ENCODE measurements at regions not wholly inside any gene's neighbourhood (a gene's known extent, or its start where the extent isn't known, plus 50 kb on each side); places are given as distances from the start of the nearest gene placed in this dataset.

GRCh38 chr2:187148059-187148714 lies 299.2 kb upstream of the ZSWIM2 start:
- intact Hi-C loops (cut with DNase I): no loop called here
- no peak for DNase-seq (ENCODE audit: low spot score)

- no peak for DNase-seq (ENCODE audit: low spot score)
- intact Hi-C loops (cut with DNase I): no loop called here
These were observed 294.6 kb upstream of the ZSWIM2 start for GRCh38 chr2:187143537-187143936.

DNA sequence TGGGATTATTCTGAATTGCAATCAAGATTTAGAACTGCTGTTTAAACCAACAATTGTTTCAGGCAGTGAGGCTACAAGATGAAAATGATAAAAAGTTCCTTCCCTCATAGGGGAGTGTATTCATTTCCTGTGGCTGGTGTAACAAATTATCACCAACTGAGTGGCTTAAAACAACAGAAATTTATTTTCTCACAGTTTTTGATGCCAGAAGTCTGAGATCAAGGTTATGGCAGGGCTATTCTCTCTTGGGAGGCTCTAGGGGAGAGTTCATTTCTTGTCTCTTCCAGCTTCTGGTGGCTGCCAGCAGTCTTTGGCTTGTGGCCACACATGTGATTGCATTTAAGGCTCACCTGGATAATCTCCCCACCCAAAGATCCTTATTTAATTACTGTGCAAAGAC lies 290.5 kb upstream of the ZSWIM2 start:
- no peak for DNase-seq (ENCODE audit: low spot score)
- intact Hi-C loops (cut with DNase I): no loop called here

DNA sequence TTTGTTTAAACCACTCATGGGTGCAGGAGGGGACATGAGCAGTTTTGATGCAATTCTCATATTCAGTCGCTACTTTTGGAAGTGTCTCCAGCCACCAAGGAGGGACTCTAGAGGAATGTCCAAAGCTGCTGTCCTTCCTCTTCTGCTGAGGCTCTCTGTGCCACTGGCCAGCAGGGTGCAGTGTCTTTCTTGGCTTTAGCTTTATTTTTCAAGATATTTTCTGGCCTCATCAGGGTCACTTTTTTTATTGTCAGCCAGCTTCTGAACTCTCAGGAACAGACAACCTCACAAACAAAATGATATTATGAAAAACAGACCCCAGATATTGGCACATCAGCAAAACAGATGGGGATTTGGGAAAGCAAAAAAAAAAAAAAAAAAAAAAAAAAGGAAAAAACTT lies 289.3 kb upstream of the ZSWIM2 start:
- intact Hi-C loops (cut with DNase I): no loop called here
- DNase-seq (ENCODE audit: low spot score): no peak

DNA sequence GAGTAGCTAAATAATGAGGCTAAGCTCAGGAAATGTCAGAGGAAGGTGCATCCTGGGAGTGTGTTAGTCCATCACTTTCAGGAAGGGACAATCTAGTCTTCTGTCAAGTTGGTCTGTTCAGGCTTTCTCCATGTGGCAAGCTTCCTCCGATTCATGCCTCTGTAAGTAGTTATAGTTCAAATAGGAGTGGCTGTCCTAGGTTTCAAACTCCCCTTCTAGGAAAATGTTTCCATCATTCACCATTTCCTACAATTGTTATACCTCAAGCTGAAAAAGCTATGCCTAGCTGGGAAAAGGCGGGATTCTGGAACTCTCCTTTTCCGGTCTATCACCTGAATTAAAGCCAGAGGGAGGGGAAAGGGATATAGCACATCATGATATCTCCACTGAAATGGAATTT lies 287.7 kb upstream of the ZSWIM2 start:
- intact Hi-C loops (cut with DNase I): no loop called here
- DNase-seq (ENCODE audit: low spot score): no peak

GRCh38 chr2:187134306-187134705 lies 285.3 kb upstream of the ZSWIM2 start:
- intact Hi-C loops (cut with DNase I): no loop called here

GRCh38 chr2:187129868-187130267 lies 280.9 kb upstream of the ZSWIM2 start:
- intact Hi-C loops (cut with DNase I): no loop called here
- no peak for DNase-seq (ENCODE audit: low spot score)

More at GRCh38 chr2:187134306-187134705, 285.3 kb upstream of the ZSWIM2 start:
- DNase-seq (ENCODE audit: low spot score): no peak

DNA sequence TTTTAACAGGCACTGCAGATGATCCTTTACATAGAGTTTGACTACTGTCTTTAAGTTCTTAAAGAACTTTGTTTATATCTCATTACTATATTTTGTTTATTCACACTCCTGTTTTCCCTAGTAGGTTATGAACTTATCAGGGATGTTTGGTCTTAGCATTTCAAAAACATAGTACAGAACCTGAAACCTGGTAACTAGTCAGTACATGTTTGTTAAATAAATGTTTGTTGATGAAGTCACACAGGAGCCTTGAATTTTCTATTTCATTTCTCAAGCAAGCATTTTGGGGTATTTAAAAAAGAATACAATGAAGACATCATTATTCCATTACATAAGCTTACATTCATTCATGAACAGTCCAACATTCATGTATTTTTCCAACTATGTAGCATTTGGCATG lies 280.3 kb upstream of the ZSWIM2 start:
- DNase-seq (ENCODE audit: low spot score): no peak
- intact Hi-C loops (cut with DNase I): no loop called here

DNA sequence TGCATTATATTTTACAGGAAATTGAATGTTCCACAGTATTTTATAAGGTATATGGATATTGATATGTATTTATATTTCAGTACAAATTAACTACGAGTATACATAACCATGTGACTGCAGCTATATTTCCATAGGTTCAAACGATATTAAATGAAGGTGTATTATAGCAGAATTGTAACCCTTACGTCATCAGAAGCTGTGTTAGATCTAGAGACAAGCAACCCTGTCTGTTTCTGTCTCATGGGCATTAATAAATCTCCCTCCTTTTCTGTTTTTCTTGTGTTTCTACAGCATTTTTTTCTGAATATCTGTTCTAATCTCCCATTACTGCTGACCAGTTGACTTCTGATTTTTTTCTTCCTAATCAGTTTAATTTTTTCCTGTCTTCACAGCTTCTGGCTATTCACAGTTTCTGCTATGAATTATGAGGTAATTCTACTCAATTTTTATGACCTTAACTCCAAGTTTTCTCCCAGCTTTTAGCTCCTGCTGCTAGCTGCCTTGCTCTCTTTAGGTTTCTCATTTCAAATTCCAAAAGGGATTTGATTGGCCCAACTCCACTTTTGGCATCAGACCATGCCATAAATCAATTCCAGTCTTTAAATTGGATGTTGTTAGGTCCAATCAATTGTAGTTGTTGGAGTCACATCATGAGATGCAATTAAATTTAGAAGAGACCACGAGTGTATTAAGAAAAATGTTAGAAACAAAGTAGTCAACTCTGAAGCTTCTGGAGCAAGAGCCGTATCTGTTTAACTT lies 277.5 kb upstream of the ZSWIM2 start:
- no peak for DNase-seq (ENCODE audit: low spot score)
- intact Hi-C loops (cut with DNase I): no loop called here

DNA sequence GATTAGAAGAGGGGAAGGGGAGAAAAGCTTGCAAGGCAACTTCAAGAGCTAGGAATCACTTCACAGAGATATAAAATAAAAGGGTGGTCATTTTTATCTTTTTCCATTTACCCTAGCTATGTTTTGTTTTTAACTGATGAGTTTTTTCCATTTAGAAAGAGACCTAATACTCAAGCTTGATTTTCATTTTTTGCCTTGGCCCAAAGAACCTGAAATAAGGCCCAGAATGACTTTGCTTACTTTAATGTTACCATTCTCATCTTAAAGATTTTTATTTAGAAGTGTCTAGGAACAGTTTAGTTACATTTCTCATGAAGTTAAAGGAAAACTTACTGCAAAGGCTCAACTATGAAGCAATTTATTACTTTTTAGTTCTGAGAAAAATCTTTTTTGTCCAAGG lies 276.3 kb upstream of the ZSWIM2 start:
- intact Hi-C loops (cut with DNase I): no loop called here
- DNase-seq (ENCODE audit: low spot score): no peak

- intact Hi-C loops (cut with DNase I): no loop called here
- DNase-seq (ENCODE audit: low spot score): no peak
These were observed 275.6 kb upstream of the ZSWIM2 start for GRCh38 chr2:187124529-187124928.

GRCh38 chr2:187118331-187119099 lies 269.5 kb upstream of the ZSWIM2 start:
- no peak for DNase-seq (ENCODE audit: low spot score)
- intact Hi-C loops (cut with DNase I): no loop called here

DNA sequence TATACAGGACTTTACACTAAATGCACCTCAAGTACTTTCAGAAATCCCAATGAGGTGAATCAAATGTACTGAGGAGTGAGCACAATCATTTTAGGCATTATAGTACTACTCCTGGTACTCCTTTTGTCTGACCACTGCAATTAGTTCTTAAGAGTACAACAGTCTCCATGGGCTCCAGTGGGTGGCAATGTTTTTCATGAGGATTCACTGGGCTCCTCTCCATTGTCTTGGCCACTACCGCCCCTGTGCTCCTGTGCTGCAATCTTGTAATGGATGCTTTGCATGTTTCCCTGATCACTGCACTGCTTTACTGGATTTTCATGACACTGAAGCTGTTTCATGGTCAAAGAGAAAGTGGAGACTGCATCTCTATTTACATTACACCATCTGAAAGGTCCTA lies 268.5 kb upstream of the ZSWIM2 start:
- intact Hi-C loops (cut with DNase I): no loop called here
- DNase-seq (ENCODE audit: low spot score): no peak

GRCh38 chr2:187115627-187116026 lies 266.7 kb upstream of the ZSWIM2 start:
- DNase-seq (ENCODE audit: low spot score): no peak
- intact Hi-C loops (cut with DNase I): no loop called here

- DNase-seq (ENCODE audit: low spot score): no peak
- intact Hi-C loops (cut with DNase I): no loop called here
These were observed 258.0 kb upstream of the ZSWIM2 start for GRCh38 chr2:187107001-187107400.

DNA sequence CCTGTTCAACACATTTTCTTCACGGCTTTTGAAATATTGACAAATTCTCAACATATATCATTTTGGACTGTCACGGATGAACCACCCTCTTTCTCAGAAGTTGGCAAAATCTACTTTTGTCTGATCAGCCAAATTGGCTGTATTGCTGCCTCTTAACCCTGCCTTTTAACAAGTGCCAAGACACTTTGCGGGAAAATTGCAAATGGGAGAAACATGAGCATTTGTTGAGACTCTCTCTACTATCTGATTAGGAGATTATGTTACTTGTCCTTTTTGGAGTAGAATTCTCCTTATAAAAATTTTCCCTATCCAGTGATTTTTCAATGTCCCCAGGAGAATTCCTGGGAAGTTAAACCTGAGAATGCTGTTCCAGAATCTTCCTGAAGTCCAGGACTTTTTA lies 256.2 kb upstream of the ZSWIM2 start:
- no peak for DNase-seq (ENCODE audit: low spot score)
- intact Hi-C loops (cut with DNase I): no loop called here

- intact Hi-C loops (cut with DNase I): no loop called here
- no peak for DNase-seq (ENCODE audit: low spot score)
These were observed 253.4 kb upstream of the ZSWIM2 start for GRCh38 chr2:187102381-187102780.

- intact Hi-C loops (cut with DNase I): no loop called here
- no peak for DNase-seq (ENCODE audit: low spot score)
These were observed 249.2 kb upstream of the ZSWIM2 start for GRCh38 chr2:187098154-187098553.

DNA sequence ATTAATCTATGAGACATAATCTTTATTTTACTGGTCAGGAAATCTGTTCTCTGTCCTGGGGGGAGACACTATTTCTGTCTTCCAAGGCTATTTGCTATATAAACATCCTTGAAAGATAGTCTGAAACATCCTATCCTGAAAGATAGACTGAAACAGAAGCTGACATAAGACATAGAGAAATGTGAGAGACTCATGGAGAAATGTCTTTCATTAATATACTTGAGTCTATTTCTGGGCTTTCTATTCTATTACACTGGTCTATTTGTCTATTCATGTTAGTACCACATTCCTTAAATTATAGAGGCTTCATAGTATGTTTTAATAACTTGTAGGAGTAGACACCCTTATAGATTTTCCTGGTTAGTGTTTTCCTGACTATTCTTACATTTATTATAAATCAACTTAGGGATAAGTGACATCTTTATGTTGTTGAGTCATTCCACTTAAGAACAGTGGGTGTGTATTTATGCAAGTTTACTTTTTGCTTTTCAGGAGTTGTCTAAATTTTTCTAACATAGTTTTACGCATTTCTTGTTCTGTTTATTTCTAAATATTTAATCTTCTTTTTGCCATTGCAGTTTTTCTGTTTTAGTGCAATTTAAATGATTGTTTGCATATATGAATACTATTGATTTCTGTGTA lies 244.9 kb upstream of the ZSWIM2 start:
- intact Hi-C loops (cut with DNase I): no loop called here

DNA sequence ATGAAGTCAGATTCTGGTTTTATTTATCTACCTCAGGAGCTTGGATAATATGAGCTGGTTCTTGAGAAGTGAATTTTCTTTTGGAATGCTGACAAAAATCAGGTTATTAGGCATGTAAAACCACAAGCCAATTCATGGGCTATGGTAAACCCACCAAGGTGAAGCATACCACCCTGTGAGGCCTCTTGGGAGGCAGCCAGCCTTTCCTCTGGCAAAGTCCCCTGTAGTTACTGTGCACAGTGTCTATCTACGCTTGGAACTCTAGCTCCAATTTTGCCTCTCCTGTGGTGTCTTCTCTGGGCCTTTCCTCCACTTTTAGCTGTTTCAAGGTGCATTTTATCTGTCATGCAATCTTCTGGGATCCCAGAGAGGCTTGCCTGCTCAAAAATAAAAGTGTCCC lies 242.7 kb upstream of the ZSWIM2 start:
- no peak for DNase-seq (ENCODE audit: low spot score)
- intact Hi-C loops (cut with DNase I): no loop called here

More for the DNA sequence above, 244.9 kb upstream of the ZSWIM2 start:
- no peak for DNase-seq (ENCODE audit: low spot score)
